WTC11 (cell line): ENCODE measurements at regions not wholly inside any gene's neighbourhood (a gene's known extent, or its start where the extent isn't known, plus 50 kb on each side); places are given as distances from the start of the nearest gene placed in this dataset.

ENCODE experiments used
- CTCF ChIP-seq: fragments of 200-600 bp; IDR thresholded peaks from 2 replicates; pipeline ENCODE4 v1.8.0; 2022; ENCODE audit warnings: antibody characterized with exemption
- SP1 ChIP-seq: sonication (generic); formaldehyde crosslinking; conservative IDR thresholded peaks from 2 replicates; pipeline ENCODE4 v1.8.1; 2022; ENCODE audit warnings: missing genetic modification reagents

DNA sequence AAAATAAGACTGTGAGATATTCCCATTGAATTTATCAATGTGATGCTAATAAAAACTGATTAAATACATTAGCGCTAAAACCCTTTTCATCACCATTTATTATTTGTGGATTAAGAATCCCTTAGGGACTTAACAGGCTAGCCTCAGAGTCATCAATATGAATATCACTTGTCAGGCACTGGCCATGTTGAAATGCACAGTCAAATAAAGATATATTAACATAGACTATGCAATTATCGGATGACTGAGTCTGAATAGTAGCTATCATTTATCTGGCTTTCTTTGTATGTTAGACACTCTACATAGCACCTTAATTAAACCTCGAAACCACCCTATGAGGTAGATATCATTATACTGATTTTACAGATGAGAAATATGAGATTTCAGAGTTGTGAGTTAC lies 213.6 kb downstream of the RDH14 start:
- TF ChIP-seq CTCF (no peak), SP1 (CRISPR knock-in tag) (no peak)
